ENCODE measurements at regions not wholly inside any gene's neighbourhood (a gene's known extent, or its start where the extent isn't known, plus 50 kb on each side); places are given as distances from the start of the nearest gene placed in this dataset.

GRCh38 chr13:18233783-18234299 lies 947.8 kb downstream of the TUBA3C start:
- TF ChIP-seq CTCF (IDR thresholded peaks at IDR 0.05) = no peak
- TF ChIP-seq POLR2A (IDR thresholded peaks at IDR 0.05) = no peak
